H9 (cell line): ENCODE measurements at regions not wholly inside any gene's neighbourhood (a gene's known extent, or its start where the extent isn't known, plus 50 kb on each side); places are given as distances from the start of the nearest gene placed in this dataset.

Experiments
- DNase-seq: peaks from one replicate; pipeline ENCODE4 v3.0.0-alpha.2; 2017
- H2AFZ ChIP-seq: one replicate; pipeline ENCODE4 v1.6.1; 2013; ENCODE audit warnings: mild to moderate bottlenecking, low read length, control low read depth, moderate library complexity
- H2AK5ac ChIP-seq: 2 replicates; pipeline ENCODE4 v1.6.1; 2013; ENCODE audit warnings: low read length, control low read depth, mixed read lengths; ENCODE audit not compliant: insufficient read length
- H2BK120ac ChIP-seq: one replicate; pipeline ENCODE4 v1.6.1; 2013; ENCODE audit warnings: low read depth, mild to moderate bottlenecking, low read length, control low read depth, inconsistent platforms; ENCODE audit not compliant: poor library complexity, severe bottlenecking
- H2BK12ac ChIP-seq: 2 replicates; pipeline ENCODE4 v1.6.1; 2013; ENCODE audit warnings: low read length, control low read depth, mixed read lengths, low read depth; ENCODE audit not compliant: insufficient read length
- H2BK15ac ChIP-seq: 2 replicates; pipeline ENCODE4 v1.6.1; 2013; ENCODE audit warnings: low read depth, low read length, control low read depth
- H2BK20ac ChIP-seq: one replicate; pipeline ENCODE4 v1.6.1; 2013; ENCODE audit warnings: low read depth, mild to moderate bottlenecking, low read length, control low read depth, inconsistent platforms; ENCODE audit not compliant: poor library complexity, severe bottlenecking
- H2BK5ac ChIP-seq: 2 replicates; pipeline ENCODE4 v1.6.1; 2013; ENCODE audit warnings: low read length, control low read depth, mixed read lengths; ENCODE audit not compliant: insufficient read length
- H3K14ac ChIP-seq: 2 replicates; pipeline ENCODE4 v1.6.1; 2013; ENCODE audit warnings: low read length, control low read depth; ENCODE audit not compliant: insufficient read depth
- H3K18ac ChIP-seq: 2 replicates; pipeline ENCODE4 v1.6.1; 2013; ENCODE audit warnings: low read depth, mild to moderate bottlenecking, mixed read lengths, low read length, control low read depth; ENCODE audit not compliant: insufficient read length
- H3K23ac ChIP-seq: 2 replicates; pipeline ENCODE4 v1.6.1; 2013; ENCODE audit warnings: low read length, control low read depth, mixed read lengths, low read depth; ENCODE audit not compliant: insufficient read length
- H3K23me2 ChIP-seq: 2 replicates; pipeline ENCODE4 v1.6.1; 2013; ENCODE audit warnings: low read depth, mild to moderate bottlenecking, mixed read lengths, low read length, control low read depth; ENCODE audit not compliant: insufficient read length, poor library complexity, severe bottlenecking
- H3K27ac ChIP-seq: 2 replicates; pipeline ENCODE4 v1.5.1; 2013; ENCODE audit warnings: low read length, control low read depth, mixed read lengths, low read depth; ENCODE audit not compliant: insufficient read length
- H3K27me3 ChIP-seq: 2 replicates; pipeline ENCODE4 v1.6.1; 2013; ENCODE audit warnings: low read length, control low read depth, inconsistent platforms; ENCODE audit not compliant: insufficient read depth
- H3K4ac ChIP-seq: 2 replicates; pipeline ENCODE4 v1.6.1; 2013; ENCODE audit warnings: low read depth, mild to moderate bottlenecking, control low read depth, inconsistent platforms, low read length, moderate library complexity
- H3K4me1 ChIP-seq: 2 replicates; pipeline ENCODE4 v1.6.1; 2013; ENCODE audit warnings: low read length, control low read depth, inconsistent platforms; ENCODE audit not compliant: insufficient read depth
- H3K4me2 ChIP-seq: 2 replicates; pipeline ENCODE4 v1.6.1; 2013; ENCODE audit warnings: low read length, control low read depth, mixed read lengths; ENCODE audit not compliant: insufficient read length, insufficient read depth
- H3K56ac ChIP-seq: 2 replicates; pipeline ENCODE4 v1.6.1; 2013; ENCODE audit warnings: low read depth, mild to moderate bottlenecking, mixed read lengths, low read length, control low read depth; ENCODE audit not compliant: insufficient read length
- H3K79me1 ChIP-seq: 2 replicates; pipeline ENCODE4 v1.6.1; 2013; ENCODE audit warnings: low read depth, mild to moderate bottlenecking, moderate library complexity, low read length, control low read depth, inconsistent platforms; ENCODE audit not compliant: insufficient read depth, poor library complexity, severe bottlenecking
- H3K79me2 ChIP-seq: 2 replicates; pipeline ENCODE4 v1.6.1; 2013; ENCODE audit warnings: low read length, control low read depth, inconsistent platforms; ENCODE audit not compliant: insufficient read depth
- H3K9ac ChIP-seq: 2 replicates; pipeline ENCODE4 v1.6.1; 2013; ENCODE audit warnings: low read length, control low read depth, mixed read lengths; ENCODE audit not compliant: insufficient read length; ENCODE audit errors: extremely low read depth
- H3K9me3 ChIP-seq: one replicate; pipeline ENCODE4 v1.6.1; 2013; ENCODE audit warnings: low read depth, low read length, inconsistent platforms; ENCODE audit not compliant: control insufficient read depth
- H3T11ph ChIP-seq: one replicate; pipeline ENCODE4 v1.6.1; 2013; ENCODE audit warnings: mild to moderate bottlenecking, low read length, control low read depth, inconsistent platforms
- H4K20me1 ChIP-seq: one replicate; pipeline ENCODE4 v1.6.1; 2013; ENCODE audit not compliant: control insufficient read depth, insufficient read length, insufficient read depth
- H4K5ac ChIP-seq: 2 replicates; pipeline ENCODE4 v1.6.1; 2013; ENCODE audit warnings: low read depth, mild to moderate bottlenecking, mixed read lengths, low read length, control low read depth; ENCODE audit not compliant: insufficient read length
- H4K8ac ChIP-seq: replicated peaks from 2 replicates; pipeline ENCODE4 v1.6.1; 2013; ENCODE audit warnings: low read length, control low read depth, mixed read lengths, low read depth; ENCODE audit not compliant: insufficient read length
- H4K91ac ChIP-seq: 2 replicates; pipeline ENCODE4 v1.6.1; 2013; ENCODE audit warnings: low read depth, mild to moderate bottlenecking, moderate library complexity, mixed read lengths, low read length, control low read depth; ENCODE audit not compliant: insufficient read length
- H3K27ac Mint-ChIP-seq, 3 experiments: 2 replicates in 2 of 3; 3 replicates in 1 of 3; pipeline ENCODE4 v1.8.0; 2020 to 2021; ENCODE audit warnings: mixed read lengths in 3 of 3, mild to moderate bottlenecking in 1 of 3, moderate library complexity in 1 of 3
- H3K27me3 Mint-ChIP-seq: 2 replicates; pipeline ENCODE4 v1.8.0; 2021; ENCODE audit warnings: low read depth, mild to moderate bottlenecking, moderate library complexity, mixed read lengths
- H3K36me3 Mint-ChIP-seq, 3 experiments: 2 replicates in 2 of 3; 3 replicates in 1 of 3; pipeline ENCODE4 v1.8.0; 2020 to 2021; ENCODE audit warnings: low read depth in 3 of 3, mixed read lengths in 3 of 3; ENCODE audit not compliant: insufficient read depth in 1 of 3
- H3K4me1 Mint-ChIP-seq, 2 experiments: 2 replicates each; pipeline ENCODE4 v1.8.0; 2020; ENCODE audit warnings: mixed read lengths in 2 of 2
- H3K4me3 Mint-ChIP-seq, 2 experiments: 2 replicates in 1 of 2; 3 replicates in 1 of 2; pipeline ENCODE4 v1.8.0; 2020 to 2021; ENCODE audit warnings: mild to moderate bottlenecking in 2 of 2, mixed read lengths in 2 of 2, moderate library complexity in 1 of 2
- H3K9me3 Mint-ChIP-seq, 2 experiments: 2 replicates in 1 of 2; 3 replicates in 1 of 2; pipeline ENCODE4 v1.8.0; 2020; ENCODE audit warnings: mild to moderate bottlenecking in 2 of 2, mixed read lengths in 2 of 2, moderate library complexity in 1 of 2
- WGBS: extraction: QIAGEN DNeasy Blood & Tissue Kit; methylation state at CpG from one replicate; pipeline ENCODE4 v1.1.7; 2013; ENCODE audit warnings: missing lambda C conversion rate, low lambda C conversion rate, mixed read lengths; ENCODE audit not compliant: insufficient read length; ENCODE audit errors: extremely low coverage; 5-methylcytosine and 5-hydroxymethylcytosine counted together
- TF ChIP-seq, protein P1 (sequence below): fragments of 200-600 bp; sonication (generic); conservative IDR thresholded peaks from 3 replicates; pipeline ENCODE4 v1.8.0; 2021; ENCODE audit warnings: antibody characterized with exemption, mild to moderate bottlenecking

DNA sequence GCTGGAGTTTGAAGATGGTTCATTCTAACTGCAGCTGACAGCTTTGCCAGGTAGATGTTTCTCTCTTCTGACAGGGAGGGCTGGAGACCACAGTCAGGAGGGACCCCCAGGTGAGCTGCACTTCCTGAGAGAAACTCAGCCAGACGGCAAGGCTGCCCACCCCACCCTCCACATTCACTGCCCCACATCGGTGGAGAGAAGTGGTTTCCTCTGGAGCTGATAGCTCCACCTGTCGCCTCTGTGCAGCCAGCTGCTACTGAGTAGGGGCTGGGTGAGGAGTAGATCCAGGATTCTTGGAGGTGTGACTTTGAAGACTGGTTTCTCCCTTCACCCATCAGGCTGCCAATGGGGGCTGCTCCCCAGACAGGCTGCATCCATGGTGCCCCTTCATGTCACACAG lies 175.0 kb downstream of the CARTPT start:
- no peak overlapping the region for H2BK12ac ChIP-seq
- no peaks in the 10 kb centered on the region for H3K23me2 ChIP-seq
- no CpG with 5 or more reads among the region's 3 CpGs for WGBS
- no peaks in the 10 kb centered on the region for H3K79me2 ChIP-seq
- H4K20me1 ChIP-seq = no peaks in the 10 kb centered on the region
- H3K9me3 ChIP-seq = no peaks in the 10 kb centered on the region
- Mint-ChIP-seq H3K36me3 (no peaks in the 10 kb centered on the region; a peak in 2 of 7 replicates), H3K9me3 (peaks cover 0 to 4% of the 10 kb centered on the region in 2 experiments; a peak in 2 of 5 replicates), H3K4me3 (no peak overlapping the region), H3K4me1 (peaks cover 11 to 12% of the 10 kb centered on the region in 2 experiments), H3K27ac (no peak overlapping the region), H3K27me3 (peaks cover 6% of the 10 kb centered on the region)
- no peak overlapping the region for H3K27ac ChIP-seq
- no peak overlapping the region for H4K91ac ChIP-seq
- DNase-seq = no peak
- H3K9ac ChIP-seq = no peak overlapping the region
- no peak overlapping the region for H3K56ac ChIP-seq
- no peak overlapping the region for H3K4ac ChIP-seq
- H2AFZ ChIP-seq = no peak overlapping the region
- no peaks in the 10 kb centered on the region for H3K27me3 ChIP-seq
- H2BK20ac ChIP-seq = no peak overlapping the region
- H3T11ph ChIP-seq = no peak overlapping the region
- H3K18ac ChIP-seq = no peak overlapping the region
- no peak overlapping the region for H4K8ac ChIP-seq
- H2BK5ac ChIP-seq = no peak overlapping the region
- H3K79me1 ChIP-seq = no peaks in the 10 kb centered on the region
- H3K4me1 ChIP-seq = no peaks in the 10 kb centered on the region; the same call in 1 of the 2 replicates
- no peak overlapping the region for H3K14ac ChIP-seq
- TF ChIP-seq, protein P1, sequence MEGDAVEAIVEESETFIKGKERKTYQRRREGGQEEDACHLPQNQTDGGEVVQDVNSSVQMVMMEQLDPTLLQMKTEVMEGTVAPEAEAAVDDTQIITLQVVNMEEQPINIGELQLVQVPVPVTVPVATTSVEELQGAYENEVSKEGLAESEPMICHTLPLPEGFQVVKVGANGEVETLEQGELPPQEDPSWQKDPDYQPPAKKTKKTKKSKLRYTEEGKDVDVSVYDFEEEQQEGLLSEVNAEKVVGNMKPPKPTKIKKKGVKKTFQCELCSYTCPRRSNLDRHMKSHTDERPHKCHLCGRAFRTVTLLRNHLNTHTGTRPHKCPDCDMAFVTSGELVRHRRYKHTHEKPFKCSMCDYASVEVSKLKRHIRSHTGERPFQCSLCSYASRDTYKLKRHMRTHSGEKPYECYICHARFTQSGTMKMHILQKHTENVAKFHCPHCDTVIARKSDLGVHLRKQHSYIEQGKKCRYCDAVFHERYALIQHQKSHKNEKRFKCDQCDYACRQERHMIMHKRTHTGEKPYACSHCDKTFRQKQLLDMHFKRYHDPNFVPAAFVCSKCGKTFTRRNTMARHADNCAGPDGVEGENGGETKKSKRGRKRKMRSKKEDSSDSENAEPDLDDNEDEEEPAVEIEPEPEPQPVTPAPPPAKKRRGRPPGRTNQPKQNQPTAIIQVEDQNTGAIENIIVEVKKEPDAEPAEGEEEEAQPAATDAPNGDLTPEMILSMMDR = no peak
- no peak overlapping the region for H3K4me2 ChIP-seq
- no peak overlapping the region for H2BK15ac ChIP-seq
- no peak overlapping the region for H2AK5ac ChIP-seq
- no peak overlapping the region for H4K5ac ChIP-seq
- no peak overlapping the region for H3K23ac ChIP-seq
- H2BK120ac ChIP-seq = no peak overlapping the region
